Mesothelial cell of epicardium (in vitro differentiated cells): ENCODE measurements at regions not wholly inside any gene's neighbourhood (a gene's known extent, or its start where the extent isn't known, plus 50 kb on each side); places are given as distances from the start of the nearest gene placed in this dataset.

Experiments used
- DNase-seq, 2 experiments: peaks; one replicate each; pipeline ENCODE4 v3.0.0; 2021; ENCODE audit warnings: low spot score in 2 of 2; ENCODE audit not compliant: unreplicated experiment in 2 of 2
- H3K27ac Mint-ChIP-seq: 2 replicates; pipeline ENCODE4 v1.8.0; 2021; ENCODE audit warnings: mixed read lengths
- H3K27me3 Mint-ChIP-seq: 2 replicates; pipeline ENCODE4 v1.8.0; 2021; ENCODE audit warnings: low read depth, mixed read lengths
- H3K36me3 Mint-ChIP-seq: 2 replicates; pipeline ENCODE4 v1.8.0; 2021; ENCODE audit warnings: mixed read lengths
- H3K4me1 Mint-ChIP-seq: 2 replicates; pipeline ENCODE4 v1.8.0; 2021; ENCODE audit warnings: mixed read lengths
- H3K4me3 Mint-ChIP-seq: 2 replicates; pipeline ENCODE4 v1.8.0; 2021; ENCODE audit warnings: mild to moderate bottlenecking, moderate library complexity, mixed read lengths
- H3K9me3 Mint-ChIP-seq: 2 replicates; pipeline ENCODE4 v1.8.0; 2021; ENCODE audit warnings: mixed read lengths
- CTCF ChIP-seq: fragments of 200-600 bp; sonication (generic); IDR thresholded peaks from one replicate; pipeline ENCODE4 v1.5.0; 2021; ENCODE audit warnings: antibody characterized with exemption; ENCODE audit not compliant: unreplicated experiment

- H3K27ac Mint-ChIP-seq: no peak overlapping the region
- DNase-seq: no peak
- no peaks in the 10 kb centered on the region for H3K36me3 Mint-ChIP-seq
- no peak for TF ChIP-seq CTCF
- H3K4me1 Mint-ChIP-seq: peaks cover 7% of the 10 kb centered on the region
- no peaks in the 10 kb centered on the region for H3K27me3 Mint-ChIP-seq
- no peaks in the 10 kb centered on the region for H3K9me3 Mint-ChIP-seq
- H3K4me3 Mint-ChIP-seq: no peak overlapping the region
Observed at GRCh38 chr2:220123751-220124150, 496.3 kb downstream of the SLC4A3 start.

- no peak for TF ChIP-seq CTCF
- H3K9me3 Mint-ChIP-seq: peaks cover 2% of the 10 kb centered on the region
- no peak overlapping the region for H3K27ac Mint-ChIP-seq
- H3K4me1 Mint-ChIP-seq: peaks cover 7% of the 10 kb centered on the region
- H3K27me3 Mint-ChIP-seq: no peaks in the 10 kb centered on the region
- peaks cover 1% of the 10 kb centered on the region for H3K36me3 Mint-ChIP-seq
- no peak overlapping the region for H3K4me3 Mint-ChIP-seq
- no peak for DNase-seq
Observed at GRCh38 chr2:220125551-220125950, 498.1 kb downstream of the SLC4A3 start.

- TF ChIP-seq CTCF: no peak
- Mint-ChIP-seq H3K9me3 (peaks cover 19% of the 10 kb centered on the region), H3K27me3 (no peaks in the 10 kb centered on the region), H3K4me3 (no peak overlapping the region), H3K36me3 (peaks cover 6% of the 10 kb centered on the region), H3K27ac (peak overlapping the region; percentile 5), H3K4me1 (peaks cover 7% of the 10 kb centered on the region)
- DNase-seq: no peak
Observed at GRCh38 chr2:220127311-220127710, 499.9 kb downstream of the SLC4A3 start.

- Mint-ChIP-seq H3K27me3 (no peaks in the 10 kb centered on the region), H3K27ac (peak overlapping the region; percentile 5), H3K4me3 (no peak overlapping the region), H3K9me3 (peaks cover 22% of the 10 kb centered on the region), H3K36me3 (peaks cover 6% of the 10 kb centered on the region), H3K4me1 (peaks cover 7% of the 10 kb centered on the region)
- no peak for TF ChIP-seq CTCF
- no peak for DNase-seq
Observed at GRCh38 chr2:220127876-220128275, 500.4 kb downstream of the SLC4A3 start.

GRCh38 chr2:220129391-220129790, 502.0 kb downstream of the SLC4A3 start:
- Mint-ChIP-seq H3K27ac (no peak overlapping the region), H3K27me3 (no peaks in the 10 kb centered on the region), H3K4me1 (peaks cover 7% of the 10 kb centered on the region), H3K36me3 (peaks cover 6% of the 10 kb centered on the region), H3K4me3 (no peak overlapping the region), H3K9me3 (peaks cover 25% of the 10 kb centered on the region)
- TF ChIP-seq CTCF: no peak
- DNase-seq: no peak
